OCI-LY1 (cell line): ENCODE measurements at regions not wholly inside any gene's neighbourhood (a gene's known extent, or its start where the extent isn't known, plus 50 kb on each side); places are given as distances from the start of the nearest gene placed in this dataset.
"Not testable (repeated sequence)": the region's sequence is repeated elsewhere in the genome, so short reads cannot be mapped to it uniquely, and the experiment has no call there.

Experiments used
- H2AFZ ChIP-seq: fragments of 200-600 bp; sonication (generic), shearing (Covaris generic); 2 replicates; pipeline ENCODE4 v1.6.0; 2014; ENCODE audit warnings: antibody characterized with exemption, mild to moderate bottlenecking, low read length
- H3F3A ChIP-seq: fragments of 200-600 bp; sonication (generic), shearing (Covaris generic); 2 replicates; pipeline ENCODE4 v1.6.0; 2014; ENCODE audit warnings: mild to moderate bottlenecking, antibody characterized with exemption, low read length, moderate library complexity; ENCODE audit not compliant: insufficient read depth
- H3K27ac ChIP-seq: fragments of 200-600 bp; sonication (generic); 2 replicates; pipeline ENCODE4 v1.5.1; 2014; ENCODE audit warnings: low read length, mixed run types, mild to moderate bottlenecking, low read depth; ENCODE audit not compliant: poor library complexity, severe bottlenecking
- H3K27me3 ChIP-seq: fragments of 200-600 bp; sonication (generic); 2 replicates; pipeline ENCODE4 v1.6.0; 2014; ENCODE audit warnings: antibody characterized with exemption, mild to moderate bottlenecking, low read length, moderate library complexity; ENCODE audit not compliant: insufficient read depth
- H3K36me3 ChIP-seq: fragments of 200-600 bp; sonication (generic); 2 replicates; pipeline ENCODE4 v1.6.1; 2014; ENCODE audit warnings: mild to moderate bottlenecking, antibody characterized with exemption, low read length, moderate library complexity, mixed read lengths; ENCODE audit not compliant: insufficient read depth
- H3K4me1 ChIP-seq: fragments of 200-600 bp; sonication (generic); 2 replicates; pipeline ENCODE4 v1.5.1; 2014; ENCODE audit warnings: mild to moderate bottlenecking, low read length, moderate library complexity; ENCODE audit not compliant: insufficient read depth, severe bottlenecking
- H3K4me2 ChIP-seq: fragments of 200-600 bp; sonication (generic), shearing (Covaris generic); 2 replicates; pipeline ENCODE4 v1.6.1; 2014; ENCODE audit warnings: low read length
- H3K4me3 ChIP-seq: fragments of 200-600 bp; sonication (generic); 2 replicates; pipeline ENCODE4 v1.5.1; 2014; ENCODE audit warnings: low read length, low read depth, mild to moderate bottlenecking, mixed read lengths; ENCODE audit not compliant: poor library complexity, severe bottlenecking
- H3K79me2 ChIP-seq: fragments of 200-600 bp; shearing (Covaris generic); 2 replicates; pipeline ENCODE4 v1.6.1; 2016; ENCODE audit warnings: mixed run types, low read length, mixed read lengths; ENCODE audit not compliant: insufficient read depth
- H3K9ac ChIP-seq: fragments of 200-600 bp; sonication (generic), shearing (Covaris generic); 2 replicates; pipeline ENCODE4 v1.6.1; 2014; ENCODE audit warnings: mild to moderate bottlenecking, low read length, mixed read lengths
- H3K9me2 ChIP-seq: fragments of 200-600 bp; sonication (generic), shearing (Covaris generic); 2 replicates; pipeline ENCODE4 v1.6.1; 2014; ENCODE audit warnings: low read depth, mild to moderate bottlenecking, low read length, mixed read lengths
- H3K9me3 ChIP-seq: fragments of 200-600 bp; shearing (Covaris generic); 2 replicates; pipeline ENCODE4 v1.6.1; 2014; ENCODE audit warnings: low read length, mixed read lengths
- H4K20me1 ChIP-seq: fragments of 200-600 bp; sonication (generic), shearing (Covaris generic); 2 replicates; pipeline ENCODE4 v1.6.0; 2016; ENCODE audit warnings: mild to moderate bottlenecking, low read length; ENCODE audit not compliant: insufficient read depth

- not testable (repeated sequence) for H3K4me3 ChIP-seq, H2AFZ ChIP-seq, H3K36me3 ChIP-seq, H3K9me2 ChIP-seq, H4K20me1 ChIP-seq, H3K79me2 ChIP-seq, H3K4me2 ChIP-seq, H3K27me3 ChIP-seq, H3F3A ChIP-seq, H3K9me3 ChIP-seq, H3K4me1 ChIP-seq, H3K9ac ChIP-seq, H3K27ac ChIP-seq
These were observed 52.8 kb downstream of the FOXD4L6 start for GRCh38 chr9:41075671-41076070.

- H3K9me3 ChIP-seq, H3K9me2 ChIP-seq, H2AFZ ChIP-seq, H4K20me1 ChIP-seq, H3F3A ChIP-seq, H3K79me2 ChIP-seq, H3K36me3 ChIP-seq, H3K27ac ChIP-seq, H3K27me3 ChIP-seq, H3K9ac ChIP-seq, H3K4me1 ChIP-seq: not testable (repeated sequence)
- Histone ChIP-seq H3K4me3 (peak overlapping the region; percentile 39), H3K4me2 (peak overlapping the region; percentile 51; the same call in 1 of the 2 replicates)
These were observed 54.0 kb downstream of the FOXD4L6 start for GRCh38 chr9:41074356-41074942.

GRCh38 chr9:41073471-41074243 is 54.8 kb downstream of the FOXD4L6 start:
- H3K9me2 ChIP-seq, H3F3A ChIP-seq, H3K9me3 ChIP-seq, H4K20me1 ChIP-seq, H3K4me1 ChIP-seq, H3K4me2 ChIP-seq, H3K4me3 ChIP-seq, H3K9ac ChIP-seq, H2AFZ ChIP-seq, H3K27me3 ChIP-seq, H3K79me2 ChIP-seq, H3K36me3 ChIP-seq, H3K27ac ChIP-seq: not testable (repeated sequence)

- not testable (repeated sequence) for H3K4me1 ChIP-seq, H3K27me3 ChIP-seq, H3K79me2 ChIP-seq, H3K4me3 ChIP-seq, H4K20me1 ChIP-seq, H3K9ac ChIP-seq, H3F3A ChIP-seq, H3K4me2 ChIP-seq, H3K27ac ChIP-seq, H2AFZ ChIP-seq, H3K9me3 ChIP-seq, H3K36me3 ChIP-seq, H3K9me2 ChIP-seq
These were observed 64.2 kb downstream of the FOXD4L6 start for GRCh38 chr9:41064125-41064795.

- not testable (repeated sequence) for H3K4me1 ChIP-seq, H3K9me3 ChIP-seq, H3K9ac ChIP-seq, H3K4me3 ChIP-seq, H3K79me2 ChIP-seq, H3K36me3 ChIP-seq, H3K27ac ChIP-seq, H3K4me2 ChIP-seq, H3F3A ChIP-seq, H4K20me1 ChIP-seq, H2AFZ ChIP-seq, H3K27me3 ChIP-seq, H3K9me2 ChIP-seq
These were observed 65.2 kb downstream of the FOXD4L6 start for GRCh38 chr9:41063243-41063642.

DNA sequence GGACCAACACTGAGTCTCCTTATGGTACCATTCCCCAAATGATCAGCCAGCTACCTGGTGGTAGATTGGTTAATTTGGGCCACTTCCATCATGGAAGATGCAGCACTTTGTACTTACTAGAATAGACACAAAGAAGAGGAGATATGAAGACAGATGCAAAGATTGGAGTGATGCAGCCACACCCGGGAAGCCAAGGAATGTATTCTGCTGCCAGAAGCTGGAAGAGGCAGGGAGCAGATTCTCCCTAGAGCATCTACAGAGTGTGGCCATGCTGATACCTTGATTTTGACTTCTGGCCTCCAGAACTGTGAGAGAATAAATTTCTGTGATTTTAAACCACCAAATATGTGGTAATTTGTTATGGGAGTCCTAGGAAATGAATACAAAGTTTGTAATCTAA is 68.9 kb downstream of the FOXD4L6 start:
- not testable (repeated sequence) for H3K36me3 ChIP-seq, H3K79me2 ChIP-seq, H3K9ac ChIP-seq, H3K4me1 ChIP-seq, H3K27ac ChIP-seq, H2AFZ ChIP-seq, H3F3A ChIP-seq, H3K9me2 ChIP-seq, H3K9me3 ChIP-seq, H3K27me3 ChIP-seq, H4K20me1 ChIP-seq, H3K4me2 ChIP-seq, H3K4me3 ChIP-seq

DNA sequence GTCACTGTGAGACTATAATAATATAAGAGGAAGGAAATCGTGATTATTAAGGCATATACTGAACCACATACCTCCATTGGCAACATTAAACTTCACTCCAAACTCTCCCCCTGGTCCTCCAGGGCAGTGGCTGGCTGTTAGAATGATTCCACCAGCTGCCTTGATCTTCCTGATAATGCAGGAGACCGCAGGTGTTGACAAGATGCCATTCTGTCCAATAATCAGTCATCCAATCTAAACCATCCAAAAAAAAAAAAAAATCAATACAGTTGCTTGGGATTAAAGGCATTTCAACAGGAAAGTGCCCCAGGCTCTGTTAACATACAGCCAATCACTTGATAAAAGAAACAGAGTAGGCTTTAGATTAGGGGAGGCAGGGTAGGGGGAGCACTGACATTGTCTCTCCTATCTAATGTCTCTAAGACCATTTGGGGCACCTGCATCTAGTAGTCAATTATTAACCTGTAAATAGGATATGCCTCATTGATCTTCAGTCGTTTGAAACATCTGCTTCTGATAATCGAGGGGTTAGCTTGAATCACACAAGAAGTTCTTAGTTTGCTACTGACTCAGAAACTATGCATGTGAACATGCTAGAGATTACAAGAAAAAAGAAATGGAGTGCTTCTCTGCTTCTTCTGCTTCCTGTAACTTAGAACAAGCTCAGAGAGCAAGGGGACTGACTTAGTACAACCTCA is 74.7 kb downstream of the FOXD4L6 start:
- not testable (repeated sequence) for H4K20me1 ChIP-seq, H3K9ac ChIP-seq, H3K27me3 ChIP-seq, H3K4me2 ChIP-seq, H3K9me2 ChIP-seq, H3K27ac ChIP-seq, H3K36me3 ChIP-seq, H3K4me1 ChIP-seq, H3F3A ChIP-seq, H3K4me3 ChIP-seq, H3K79me2 ChIP-seq, H2AFZ ChIP-seq, H3K9me3 ChIP-seq
